OCI-LY1 (cell line): ENCODE measurements at regions not wholly inside any gene's neighbourhood (a gene's known extent, or its start where the extent isn't known, plus 50 kb on each side); places are given as distances from the start of the nearest gene placed in this dataset.

Source experiments
- H2AFZ ChIP-seq: fragments of 200-600 bp; sonication (generic), shearing (Covaris generic); 2 replicates; pipeline ENCODE4 v1.6.0; 2014; ENCODE audit warnings: antibody characterized with exemption, mild to moderate bottlenecking, low read length
- H3F3A ChIP-seq: fragments of 200-600 bp; sonication (generic), shearing (Covaris generic); 2 replicates; pipeline ENCODE4 v1.6.0; 2014; ENCODE audit warnings: mild to moderate bottlenecking, antibody characterized with exemption, low read length, moderate library complexity; ENCODE audit not compliant: insufficient read depth
- H3K27ac ChIP-seq: fragments of 200-600 bp; sonication (generic); 2 replicates; pipeline ENCODE4 v1.5.1; 2014; ENCODE audit warnings: low read length, mixed run types, mild to moderate bottlenecking, low read depth; ENCODE audit not compliant: poor library complexity, severe bottlenecking
- H3K27me3 ChIP-seq: fragments of 200-600 bp; sonication (generic); 2 replicates; pipeline ENCODE4 v1.6.0; 2014; ENCODE audit warnings: antibody characterized with exemption, mild to moderate bottlenecking, low read length, moderate library complexity; ENCODE audit not compliant: insufficient read depth
- H3K36me3 ChIP-seq: fragments of 200-600 bp; sonication (generic); 2 replicates; pipeline ENCODE4 v1.6.1; 2014; ENCODE audit warnings: mild to moderate bottlenecking, antibody characterized with exemption, low read length, moderate library complexity, mixed read lengths; ENCODE audit not compliant: insufficient read depth
- H3K4me1 ChIP-seq: fragments of 200-600 bp; sonication (generic); 2 replicates; pipeline ENCODE4 v1.5.1; 2014; ENCODE audit warnings: mild to moderate bottlenecking, low read length, moderate library complexity; ENCODE audit not compliant: insufficient read depth, severe bottlenecking
- H3K4me2 ChIP-seq: fragments of 200-600 bp; sonication (generic), shearing (Covaris generic); 2 replicates; pipeline ENCODE4 v1.6.1; 2014; ENCODE audit warnings: low read length
- H3K4me3 ChIP-seq: fragments of 200-600 bp; sonication (generic); 2 replicates; pipeline ENCODE4 v1.5.1; 2014; ENCODE audit warnings: low read length, low read depth, mild to moderate bottlenecking, mixed read lengths; ENCODE audit not compliant: poor library complexity, severe bottlenecking
- H3K79me2 ChIP-seq: fragments of 200-600 bp; shearing (Covaris generic); 2 replicates; pipeline ENCODE4 v1.6.1; 2016; ENCODE audit warnings: mixed run types, low read length, mixed read lengths; ENCODE audit not compliant: insufficient read depth
- H3K9ac ChIP-seq: fragments of 200-600 bp; sonication (generic), shearing (Covaris generic); 2 replicates; pipeline ENCODE4 v1.6.1; 2014; ENCODE audit warnings: mild to moderate bottlenecking, low read length, mixed read lengths
- H3K9me2 ChIP-seq: fragments of 200-600 bp; sonication (generic), shearing (Covaris generic); 2 replicates; pipeline ENCODE4 v1.6.1; 2014; ENCODE audit warnings: low read depth, mild to moderate bottlenecking, low read length, mixed read lengths
- H3K9me3 ChIP-seq: fragments of 200-600 bp; shearing (Covaris generic); 2 replicates; pipeline ENCODE4 v1.6.1; 2014; ENCODE audit warnings: low read length, mixed read lengths
- H4K20me1 ChIP-seq: fragments of 200-600 bp; sonication (generic), shearing (Covaris generic); 2 replicates; pipeline ENCODE4 v1.6.0; 2016; ENCODE audit warnings: mild to moderate bottlenecking, low read length; ENCODE audit not compliant: insufficient read depth
- EZH2 ChIP-seq: fragments of 200-600 bp; sonication (generic), shearing (Covaris generic); IDR thresholded peaks from 2 replicates; pipeline ENCODE4 v1.8.0; 2017; ENCODE audit warnings: borderline replicate concordance, mixed run types, mild to moderate bottlenecking, antibody characterized with exemption, low read length, moderate library complexity, mixed read lengths
- TF ChIP-seq, protein P1 (sequence below): fragments of 200-600 bp; sonication (generic), shearing (Covaris generic); IDR thresholded peaks from 2 replicates; pipeline ENCODE4 v1.5.1; 2017; ENCODE audit warnings: mild to moderate bottlenecking, antibody characterized with exemption, low read length, moderate library complexity, mixed read lengths

DNA sequence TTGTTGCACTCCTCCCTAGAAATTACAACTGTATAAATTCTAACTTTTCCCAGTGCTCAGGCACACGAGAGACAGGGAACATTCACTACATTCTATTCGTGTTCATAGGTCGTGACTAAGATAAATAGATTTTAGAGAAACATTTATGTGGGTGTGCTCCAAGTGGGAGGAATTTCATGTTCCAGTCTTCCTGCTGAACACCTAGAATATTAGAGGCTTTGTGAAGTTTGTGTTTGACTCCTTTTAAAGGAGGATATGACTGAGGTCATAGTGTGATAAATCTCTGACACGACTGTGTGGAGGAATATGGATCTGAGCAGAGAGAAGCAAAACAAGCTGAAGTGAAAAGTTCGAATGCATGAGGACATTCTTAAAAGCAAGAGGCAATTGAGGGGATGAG is 355.3 kb downstream of the ZSWIM6 start:
- no peaks in the 10 kb centered on the region for H3K79me2 ChIP-seq
- no peak overlapping the region for H3K27ac ChIP-seq
- no peaks in the 10 kb centered on the region for H3K36me3 ChIP-seq
- no peak overlapping the region for H3K9ac ChIP-seq
- H3K4me2 ChIP-seq: no peak overlapping the region
- H3K4me1 ChIP-seq: no peaks in the 10 kb centered on the region
- no peaks in the 10 kb centered on the region for H3K27me3 ChIP-seq
- no peaks in the 10 kb centered on the region for H3F3A ChIP-seq
- no peak overlapping the region for H3K4me3 ChIP-seq
- no peaks in the 10 kb centered on the region for H4K20me1 ChIP-seq
- no peaks in the 10 kb centered on the region for H3K9me2 ChIP-seq
- no peaks in the 10 kb centered on the region for H3K9me3 ChIP-seq
- H2AFZ ChIP-seq: no peak overlapping the region
- no peak for TF ChIP-seq EZH2
- TF ChIP-seq, protein P1, sequence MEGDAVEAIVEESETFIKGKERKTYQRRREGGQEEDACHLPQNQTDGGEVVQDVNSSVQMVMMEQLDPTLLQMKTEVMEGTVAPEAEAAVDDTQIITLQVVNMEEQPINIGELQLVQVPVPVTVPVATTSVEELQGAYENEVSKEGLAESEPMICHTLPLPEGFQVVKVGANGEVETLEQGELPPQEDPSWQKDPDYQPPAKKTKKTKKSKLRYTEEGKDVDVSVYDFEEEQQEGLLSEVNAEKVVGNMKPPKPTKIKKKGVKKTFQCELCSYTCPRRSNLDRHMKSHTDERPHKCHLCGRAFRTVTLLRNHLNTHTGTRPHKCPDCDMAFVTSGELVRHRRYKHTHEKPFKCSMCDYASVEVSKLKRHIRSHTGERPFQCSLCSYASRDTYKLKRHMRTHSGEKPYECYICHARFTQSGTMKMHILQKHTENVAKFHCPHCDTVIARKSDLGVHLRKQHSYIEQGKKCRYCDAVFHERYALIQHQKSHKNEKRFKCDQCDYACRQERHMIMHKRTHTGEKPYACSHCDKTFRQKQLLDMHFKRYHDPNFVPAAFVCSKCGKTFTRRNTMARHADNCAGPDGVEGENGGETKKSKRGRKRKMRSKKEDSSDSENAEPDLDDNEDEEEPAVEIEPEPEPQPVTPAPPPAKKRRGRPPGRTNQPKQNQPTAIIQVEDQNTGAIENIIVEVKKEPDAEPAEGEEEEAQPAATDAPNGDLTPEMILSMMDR: no peak

DNA sequence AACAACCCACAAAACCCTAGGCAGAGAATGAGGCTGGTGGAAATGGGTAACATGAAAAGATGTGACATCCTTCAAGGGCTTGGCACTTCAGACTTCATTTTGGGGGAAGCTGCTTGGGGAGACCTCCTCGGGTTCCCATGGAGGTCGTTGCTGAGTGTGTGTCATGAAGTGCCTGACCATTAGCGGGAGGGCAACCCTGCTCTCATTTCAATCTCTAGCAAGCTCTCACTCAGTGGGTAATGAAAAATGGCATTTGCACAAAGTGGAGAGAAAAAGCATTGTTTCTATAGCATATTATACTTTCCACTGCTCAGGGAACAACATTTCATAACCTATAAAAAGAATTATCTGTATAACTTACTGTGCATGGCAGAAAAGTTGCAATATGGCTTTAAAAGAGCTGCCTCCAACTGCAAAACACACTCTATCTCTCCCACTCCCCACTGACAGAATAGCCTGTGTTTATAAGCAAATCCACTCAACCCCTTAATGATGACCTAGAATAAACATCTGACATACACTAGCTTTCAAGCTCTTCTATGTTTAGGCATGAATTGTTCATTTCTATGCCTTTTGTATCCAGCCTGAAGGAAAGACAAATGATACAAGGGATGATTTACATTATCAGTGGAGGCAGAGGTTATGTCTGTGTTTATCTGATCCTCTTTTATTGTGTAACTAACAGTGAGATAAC is 357.2 kb downstream of the ZSWIM6 start:
- no peaks in the 10 kb centered on the region for H3F3A ChIP-seq
- no peak overlapping the region for H3K9ac ChIP-seq
- no peaks in the 10 kb centered on the region for H3K27me3 ChIP-seq
- no peak overlapping the region for H3K4me2 ChIP-seq
- H3K79me2 ChIP-seq: no peaks in the 10 kb centered on the region
- H3K9me3 ChIP-seq: 0 out of 2 replicates have a peak, but pooled peaks cover 4% of the 10 kb centered on the region
- no peak for TF ChIP-seq EZH2
- no peaks in the 10 kb centered on the region for H3K9me2 ChIP-seq
- H3K4me3 ChIP-seq: no peak overlapping the region
- H3K4me1 ChIP-seq: no peaks in the 10 kb centered on the region
- H2AFZ ChIP-seq: no peak overlapping the region
- no peaks in the 10 kb centered on the region for H4K20me1 ChIP-seq
- no peak overlapping the region for H3K27ac ChIP-seq
- H3K36me3 ChIP-seq: no peaks in the 10 kb centered on the region

DNA sequence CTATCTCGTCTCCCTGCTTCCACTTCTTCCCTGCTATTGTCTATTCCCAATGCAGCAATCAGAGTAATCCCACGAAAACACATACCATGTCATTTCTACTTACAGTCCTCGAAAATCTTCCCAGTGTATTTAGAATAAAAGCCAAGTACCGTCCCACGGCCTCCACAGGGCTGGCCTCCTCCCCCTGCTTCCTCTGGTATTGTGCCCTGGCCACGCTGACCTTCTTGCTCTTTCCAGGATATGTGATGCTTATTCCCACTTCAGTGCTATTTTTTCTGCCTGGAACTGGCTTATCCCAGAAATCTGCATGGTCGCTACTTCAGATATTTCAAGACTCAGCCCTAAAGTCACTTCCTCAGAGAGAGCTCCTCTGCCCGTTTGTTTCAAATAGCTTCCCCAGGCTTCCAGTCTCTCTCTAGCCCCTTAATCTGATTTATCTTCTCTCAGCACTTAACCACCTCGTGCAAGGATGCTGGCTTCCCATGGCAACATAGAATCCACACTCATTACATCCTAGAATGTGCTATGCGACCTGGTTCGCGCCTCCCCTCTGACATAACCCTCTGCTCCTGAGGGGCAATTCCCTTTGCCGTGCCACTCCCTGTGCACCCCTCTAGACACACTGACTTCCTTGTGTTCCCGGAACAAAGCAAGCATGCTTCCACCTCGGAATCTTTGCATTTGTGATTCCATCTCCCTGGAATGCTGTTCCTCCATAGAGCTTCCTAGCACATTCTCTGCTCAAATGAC is 365.9 kb downstream of the ZSWIM6 start:
- Histone ChIP-seq H3K4me2 (no peak overlapping the region), H3K4me1 (no peaks in the 10 kb centered on the region), H2AFZ (no peak overlapping the region), H4K20me1 (no peaks in the 10 kb centered on the region), H3K9me2 (no peaks in the 10 kb centered on the region), H3K9me3 (no peaks in the 10 kb centered on the region), H3K27ac (no peak overlapping the region), H3K9ac (no peak overlapping the region), H3K4me3 (no peak overlapping the region), H3K27me3 (no peaks in the 10 kb centered on the region), H3K36me3 (no peaks in the 10 kb centered on the region), H3K79me2 (no peaks in the 10 kb centered on the region), H3F3A (no peaks in the 10 kb centered on the region)
- TF ChIP-seq, protein P1: no peak
- no peak for TF ChIP-seq EZH2
